ENCODE measurements at regions not wholly inside any gene's neighbourhood (a gene's known extent, or its start where the extent isn't known, plus 50 kb on each side); places are given as distances from the start of the nearest gene placed in this dataset.

GRCh38 chr14:29178971-29179370 lies 412.4 kb downstream of the FOXG1 start:
- ATAC-seq (ENCODE audit: low read depth) = no peak
- Histone ChIP-seq H3K56ac (ENCODE audit: extremely low read depth, insufficient read depth, low read length) (no peak overlapping the region), H3K18ac (ENCODE audit: low read depth, low read length) (no peak overlapping the region), H3K4me1 (ENCODE audit: control insufficient read depth, insufficient read depth, low read length) (no peaks in the 10 kb centered on the region), H3K79me1 (ENCODE audit: low read depth in 1 of 2, low read length in 2 of 2) (no peaks in the 10 kb centered on the region), H2BK120ac (ENCODE audit: low read depth, low read length) (no peak overlapping the region), H3K9me3 (ENCODE audit: control insufficient read depth, insufficient read depth, low read length) (no peaks in the 10 kb centered on the region), H4K8ac (ENCODE audit: low read depth in 2 of 2, low read length in 2 of 2) (no peak overlapping the region), H2AK5ac (ENCODE audit: low read depth, low read length) (no peak overlapping the region), H4K5ac (ENCODE audit: low read depth, low read length) (no peak overlapping the region), H3K4me3 (ENCODE audit: insufficient read depth, low read depth, low read length) (no peak overlapping the region), H3K27me3 (ENCODE audit: control insufficient read depth, insufficient read depth, low read length) (no peaks in the 10 kb centered on the region), H3K9me1 (ENCODE audit: insufficient read depth, low read length) (no peaks in the 10 kb centered on the region), H4K20me1 (ENCODE audit: insufficient read depth, low read length) (no peaks in the 10 kb centered on the region), H3K36me3 (ENCODE audit: control insufficient read depth, insufficient read depth, low read length) (no peaks in the 10 kb centered on the region), H3K23ac (ENCODE audit: low read depth, low read length) (no peak overlapping the region), H4K91ac (ENCODE audit: insufficient read depth, low read depth, low read length) (no peak overlapping the region), H3K9ac (ENCODE audit: low read depth, low read length) (no peak overlapping the region), H2BK15ac (ENCODE audit: low read depth, low read length) (no peak overlapping the region), H2BK5ac (ENCODE audit: low read depth, low read length, poor library complexity, severe bottlenecking) (no peak overlapping the region), H2BK20ac (ENCODE audit: low read depth, low read length) (no peak overlapping the region), H3K4me2 (ENCODE audit: low read depth, low read length) (no peak overlapping the region), H2AK9ac (replicated peaks; ENCODE audit: low read depth, low read length, poor library complexity) (no peak overlapping the region), H3K27ac (ENCODE audit: insufficient read depth, low read length) (no peak overlapping the region), H3K4ac (ENCODE audit: low read depth, low read length) (no peak overlapping the region), H2AFZ (replicated peaks; ENCODE audit: low read length, poor library complexity) (no peak overlapping the region), H3K14ac (replicated peaks; ENCODE audit: low read depth, low read length) (no peak overlapping the region)
- no peak for DNase-seq
- no peak for TF ChIP-seq NFE2L2 (IDR thresholded peaks at IDR 0.05; ENCODE audit: low read depth, low read length)
- TF ChIP-seq POLR2A (IDR thresholded peaks at IDR 0.05; ENCODE audit: low read depth, low read length) = no peak
- TF ChIP-seq ELK1 (IDR thresholded peaks at IDR 0.05; ENCODE audit: borderline replicate concordance, low read depth, low read length) = no peak
- no peak for TF ChIP-seq RCOR1 (IDR thresholded peaks at IDR 0.05; ENCODE audit: insufficient replicate concordance, low read length)
- WGBS, 2 experiments (ENCODE audit: extremely low coverage in 2 of 2, insufficient read length in 1 of 2) = no CpG with 5 or more reads among the region's 1 CpG
- dilution Hi-C loops (cut with HindIII; ENCODE audit: low sequenced_read_pairs, unreplicated experiment) (no loop called here), intact Hi-C loops (cut with micrococcal nuclease) (no loop called here), in situ Hi-C loops (cut with MboI; ENCODE audit: low sequenced_read_pairs) (no loop called here)
- ChIA-PET CTCF (interaction anchor here (0.7 kb wide), 1 partner anchor 243 kb away, joined by 3 read pairs; no protein-coding TSS in a partner anchor), POLR2A (ENCODE audit: unreplicated experiment) (no interaction called here)
- no TSS peak for BruUV-seq (replicated peaks)

Data from IMR-90 (cell line).